ENCODE measurements at regions not wholly inside any gene's neighbourhood (a gene's known extent, or its start where the extent isn't known, plus 50 kb on each side); places are given as distances from the start of the nearest gene placed in this dataset.

- Histone ChIP-seq H3K9me3 (no peaks in the 10 kb centered on the region), H3K4me3 (no peak overlapping the region), H3K4me1 (no peaks in the 10 kb centered on the region), H3K27ac (no peak overlapping the region), H3K27me3 (no peaks in the 10 kb centered on the region), H3K36me3 (no peaks in the 10 kb centered on the region)
- intact Hi-C loops (cut with DNase I): no loop called here
- ATAC-seq (no peak), DNase-seq (peak in 1 of 4 donors; percentile 17)
- no peak for TF ChIP-seq CTCF (IDR thresholded peaks at IDR 0.05)
Measured at GRCh38 chr11:26777372-26777808, 55.5 kb upstream of the SLC5A12 start.

- H3K9me3 ChIP-seq: no peaks in the 10 kb centered on the region
- H3K27ac ChIP-seq: no peak overlapping the region
- H3K4me3 ChIP-seq: no peak overlapping the region
- ATAC-seq (no peak), DNase-seq (no peak)
- intact Hi-C loops (cut with DNase I): no loop called here
- H3K4me1 ChIP-seq: no peaks in the 10 kb centered on the region
- no peaks in the 10 kb centered on the region for H3K27me3 ChIP-seq
- no peaks in the 10 kb centered on the region for H3K36me3 ChIP-seq
- no peak for TF ChIP-seq CTCF (IDR thresholded peaks at IDR 0.05)
Measured at GRCh38 chr11:26778000-26778757, 56.3 kb upstream of the SLC5A12 start.

- H3K36me3 ChIP-seq: no peaks in the 10 kb centered on the region
- intact Hi-C loops (cut with DNase I): no loop called here
- H3K4me1 ChIP-seq: no peaks in the 10 kb centered on the region
- H3K27me3 ChIP-seq: no peaks in the 10 kb centered on the region
- no peak overlapping the region for H3K4me3 ChIP-seq
- TF ChIP-seq CTCF (IDR thresholded peaks at IDR 0.05): no peak
- peaks cover 0 to 8% of the 10 kb centered on the region in 2 donors for H3K9me3 ChIP-seq
- no peak overlapping the region for H3K27ac ChIP-seq
- no peak for ATAC-seq
- DNase-seq: no peak
Measured at GRCh38 chr11:26779074-26779865, 57.4 kb upstream of the SLC5A12 start.

- no peaks in the 10 kb centered on the region for H3K27me3 ChIP-seq
- H3K4me1 ChIP-seq: no peaks in the 10 kb centered on the region
- no peaks in the 10 kb centered on the region for H3K36me3 ChIP-seq
- ATAC-seq (no peak), DNase-seq (no peak)
- no peak overlapping the region for H3K4me3 ChIP-seq
- intact Hi-C loops (cut with DNase I): no loop called here
- peaks cover 0 to 18% of the 10 kb centered on the region in 2 donors for H3K9me3 ChIP-seq
- no peak overlapping the region for H3K27ac ChIP-seq
- no peak for TF ChIP-seq CTCF (IDR thresholded peaks at IDR 0.05)
Measured at GRCh38 chr11:26780376-26781085, 58.7 kb upstream of the SLC5A12 start.

All from left lung (tissue), 4 donors.